HG03571 (cell line): ENCODE measurements at regions not wholly inside any gene's neighbourhood (a gene's known extent, or its start where the extent isn't known, plus 50 kb on each side); places are given as distances from the start of the nearest gene placed in this dataset.

Source experiments
- ATAC-seq: cut with Tn5 transposase; IDR thresholded peaks from one replicate; pipeline ENCODE4 v1.9.1; 2021; ENCODE audit not compliant: unreplicated experiment

- no peak for ATAC-seq
Observed at GRCh38 chr5:68447136-68447929, 231.8 kb downstream of the PIK3R1 start.

- no peak for ATAC-seq
Observed at GRCh38 chr5:68449380-68449779, 233.8 kb downstream of the PIK3R1 start.

GRCh38 chr5:68450245-68450852, 234.8 kb downstream of the PIK3R1 start:
- no peak for ATAC-seq

- ATAC-seq = no peak
Observed at GRCh38 chr5:68452286-68452685, 236.7 kb downstream of the PIK3R1 start.

GRCh38 chr5:68454172-68454571, 238.6 kb downstream of the PIK3R1 start:
- no peak for ATAC-seq

GRCh38 chr5:68454766-68455165, 239.2 kb downstream of the PIK3R1 start:
- ATAC-seq = no peak

- no peak for ATAC-seq
Observed at GRCh38 chr5:68455216-68455615, 239.7 kb downstream of the PIK3R1 start.

- ATAC-seq = no peak
Observed at GRCh38 chr5:68456756-68457217, 241.2 kb downstream of the PIK3R1 start.

- ATAC-seq = no peak
Observed at GRCh38 chr5:68457285-68457684, 241.7 kb downstream of the PIK3R1 start.

- no peak for ATAC-seq
Observed at GRCh38 chr5:68458416-68459021, 243.0 kb downstream of the PIK3R1 start.

GRCh38 chr5:68459093-68459809, 243.7 kb downstream of the PIK3R1 start:
- no peak for ATAC-seq

GRCh38 chr5:68459810-68460139, 244.2 kb downstream of the PIK3R1 start:
- ATAC-seq = no peak

- ATAC-seq = no peak
Observed at GRCh38 chr5:68460147-68460798, 244.7 kb downstream of the PIK3R1 start.

GRCh38 chr5:68463606-68464005, 248.1 kb downstream of the PIK3R1 start:
- ATAC-seq = no peak

- no peak for ATAC-seq
Observed at GRCh38 chr5:68464424-68464823, 248.9 kb downstream of the PIK3R1 start.

GRCh38 chr5:68465133-68465532, 249.6 kb downstream of the PIK3R1 start:
- ATAC-seq = no peak

GRCh38 chr5:68465934-68466551, 250.5 kb downstream of the PIK3R1 start:
- no peak for ATAC-seq

GRCh38 chr5:68467208-68467607, 251.7 kb downstream of the PIK3R1 start:
- no peak for ATAC-seq

GRCh38 chr5:68467794-68468193, 252.2 kb downstream of the PIK3R1 start:
- no peak for ATAC-seq

- ATAC-seq = no peak
Observed at GRCh38 chr5:68468322-68468721, 252.8 kb downstream of the PIK3R1 start.
